Thymus (tissue), 11 donors: ENCODE measurements at regions not wholly inside any gene's neighbourhood (a gene's known extent, or its start where the extent isn't known, plus 50 kb on each side); places are given as distances from the start of the nearest gene placed in this dataset.
"Not testable (repeated sequence)": the region's sequence is repeated elsewhere in the genome, so short reads cannot be mapped to it uniquely, and the experiment has no call there.

Experiments used
- DNase-seq, 9 donors: peaks; one replicate each; pipeline ENCODE4 v3.0.0-alpha.2; 2013; ENCODE audit warnings: low spot score in 9 of 9, low read depth in 6 of 9, missing footprints in 1 of 9
- H3K27ac ChIP-seq, 2 donors: one replicate each; pipeline ENCODE4 v1.5.1; 2013; ENCODE audit warnings: control low read depth in 1 of 2, low read depth in 1 of 2, low read length in 1 of 2, mild to moderate bottlenecking in 1 of 2, moderate library complexity in 1 of 2
- H3K27me3 ChIP-seq, 2 donors: one replicate each; pipeline ENCODE4 v1.5.1; 2013; ENCODE audit warnings: low read length in 1 of 2; ENCODE audit not compliant: control insufficient read depth in 2 of 2, insufficient read depth in 1 of 2
- H3K36me3 ChIP-seq, 2 donors: one replicate each; pipeline ENCODE4 v1.5.1; 2013; ENCODE audit warnings: low read length in 1 of 2, mild to moderate bottlenecking in 1 of 2, moderate library complexity in 1 of 2; ENCODE audit not compliant: control insufficient read depth in 2 of 2, insufficient read depth in 2 of 2
- H3K4me1 ChIP-seq, 2 donors: one replicate each; pipeline ENCODE4 v1.5.1; 2013; ENCODE audit warnings: low read length in 2 of 2; ENCODE audit not compliant: control insufficient read depth in 2 of 2, insufficient read depth in 2 of 2
- H3K4me3 ChIP-seq, 2 donors: one replicate each; pipeline ENCODE4 v1.5.1; 2013; ENCODE audit warnings: low read length in 2 of 2, control low read depth in 1 of 2, mild to moderate bottlenecking in 1 of 2
- H3K9me3 ChIP-seq, 2 donors: one replicate each; pipeline ENCODE4 v1.5.1; 2013; ENCODE audit warnings: low read length in 1 of 2, mild to moderate bottlenecking in 1 of 2; ENCODE audit not compliant: control insufficient read depth in 2 of 2, insufficient read depth in 1 of 2
- WGBS: extraction: QIAGEN DNeasy Blood & Tissue Kit; methylation state at CpG from one replicate; pipeline ENCODE4 v1.1.7; 2013; 5-methylcytosine and 5-hydroxymethylcytosine counted together
- donor health status: healthy.

DNA sequence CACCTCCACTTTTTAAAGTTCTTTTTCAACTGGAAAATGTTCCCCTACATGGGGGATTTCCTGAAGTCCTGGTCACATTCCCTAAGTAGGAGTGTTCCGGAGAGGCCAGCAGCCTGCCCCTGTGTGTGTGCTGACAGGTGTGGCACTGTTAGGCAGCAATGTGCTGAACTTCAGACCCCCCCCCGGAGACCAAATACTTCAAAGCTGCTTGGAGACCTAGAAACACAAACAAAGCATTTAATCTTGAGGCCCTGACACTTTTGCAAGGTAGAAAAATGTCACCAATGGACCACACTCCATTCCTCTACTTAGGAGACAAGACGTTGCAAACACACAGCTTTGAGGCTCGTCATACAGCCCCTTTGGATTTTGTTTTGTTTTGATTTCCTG lies 259.6 kb upstream of the CTNNB1 start:
- Histone ChIP-seq H3K27ac (peak overlapping the region in 1 of 2 donors; percentile 38), H3K4me1 (no peaks in the 10 kb centered on the region), H3K4me3 (no peak overlapping the region), H3K9me3 (no peaks in the 10 kb centered on the region), H3K27me3 (no peaks in the 10 kb centered on the region), H3K36me3 (no peaks in the 10 kb centered on the region)
- 74% methylated on average over 4 of the region's 4 CpGs for WGBS
- no peak for DNase-seq

- no peak overlapping the region for H3K4me3 ChIP-seq
- H3K36me3 ChIP-seq = no peaks in the 10 kb centered on the region
- no peak overlapping the region for H3K27ac ChIP-seq
- no peak for DNase-seq
- no peaks in the 10 kb centered on the region for H3K4me1 ChIP-seq
- WGBS = 98% methylated on average over 2 of the region's 2 CpGs
- H3K9me3 ChIP-seq = no peaks in the 10 kb centered on the region
- no peaks in the 10 kb centered on the region for H3K27me3 ChIP-seq
Measured at GRCh38 chr3:40940651-40941050, 258.7 kb upstream of the CTNNB1 start.

DNA sequence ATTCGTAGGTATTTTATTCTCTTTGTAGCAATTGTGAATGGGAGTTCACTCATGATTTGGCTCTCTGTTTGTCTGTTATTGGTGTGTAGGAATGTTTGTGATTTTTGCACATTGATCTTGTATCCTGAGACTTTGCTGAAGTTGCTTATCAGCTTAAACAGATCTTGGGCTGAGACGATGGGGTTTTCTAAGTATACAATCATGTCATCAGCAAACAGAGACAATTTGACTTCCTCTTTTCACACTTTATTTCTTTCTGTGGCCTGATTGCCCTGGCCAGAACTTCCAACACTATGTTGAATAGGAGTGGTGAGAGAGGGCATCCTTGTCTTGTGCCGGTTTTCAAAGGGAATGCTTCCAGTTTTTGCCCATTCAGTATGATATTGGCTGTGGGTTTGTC lies 252.3 kb upstream of the CTNNB1 start:
- H3K4me1 ChIP-seq, H3K4me3 ChIP-seq, DNase-seq, H3K27me3 ChIP-seq, H3K27ac ChIP-seq, H3K9me3 ChIP-seq, H3K36me3 ChIP-seq: not testable (repeated sequence)
- WGBS = 55% methylated on average over 3 of the region's 3 CpGs

GRCh38 chr3:40949347-40949746 lies 250.0 kb upstream of the CTNNB1 start:
- not testable (repeated sequence) for H3K4me3 ChIP-seq, H3K27me3 ChIP-seq, H3K36me3 ChIP-seq, DNase-seq, H3K4me1 ChIP-seq, H3K27ac ChIP-seq, H3K9me3 ChIP-seq
- whole genome bisulfite sequencing = 93% methylated on average over 3 of the region's 3 CpGs

DNA sequence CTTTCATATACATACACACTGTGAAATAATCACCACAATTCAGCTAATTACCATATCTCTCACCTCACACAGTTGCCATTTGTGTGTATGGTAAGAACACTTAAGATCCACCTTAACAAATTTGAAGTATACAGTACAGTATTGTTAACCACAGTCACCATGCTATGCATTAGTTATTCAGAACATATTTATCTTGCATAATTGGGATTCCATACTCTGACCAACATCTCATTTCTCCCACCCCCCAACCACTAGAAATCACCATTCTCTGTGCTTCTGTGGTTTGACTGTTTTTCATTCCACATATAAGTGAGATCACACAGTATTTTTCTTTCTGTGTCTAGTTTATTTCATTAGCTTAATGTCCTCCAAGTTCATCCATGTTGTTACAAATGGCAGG lies 247.7 kb upstream of the CTNNB1 start:
- no peaks in the 10 kb centered on the region for H3K4me1 ChIP-seq
- peaks cover 0 to 4% of the 10 kb centered on the region in 2 donors for H3K9me3 ChIP-seq
- H3K27me3 ChIP-seq = no peaks in the 10 kb centered on the region
- H3K36me3 ChIP-seq = no peaks in the 10 kb centered on the region
- no peak overlapping the region for H3K27ac ChIP-seq
- DNase-seq = no peak
- H3K4me3 ChIP-seq = no peak overlapping the region

- no peak for DNase-seq
- H3K4me3 ChIP-seq = no peak overlapping the region
- WGBS = 90% methylated on average over 5 of the region's 5 CpGs
Measured at GRCh38 chr3:40961104-40961857, 238.0 kb upstream of the CTNNB1 start.

GRCh38 chr3:40962721-40963120 lies 236.6 kb upstream of the CTNNB1 start:
- Histone ChIP-seq H3K36me3 (no peaks in the 10 kb centered on the region), H3K4me3 (no peak overlapping the region)
- WGBS = 94% methylated on average over 2 of the region's 2 CpGs

More at GRCh38 chr3:40961104-40961857, 238.0 kb upstream of the CTNNB1 start:
- H3K4me1 ChIP-seq = no peaks in the 10 kb centered on the region
- no peak overlapping the region for H3K27ac ChIP-seq
- H3K36me3 ChIP-seq = no peaks in the 10 kb centered on the region
- H3K9me3 ChIP-seq = peaks cover 0 to 7% of the 10 kb centered on the region in 2 donors
- no peaks in the 10 kb centered on the region for H3K27me3 ChIP-seq

GRCh38 chr3:40968666-40969065 lies 230.6 kb upstream of the CTNNB1 start:
- no peaks in the 10 kb centered on the region for H3K9me3 ChIP-seq
- H3K4me1 ChIP-seq = peaks cover 0 to 6% of the 10 kb centered on the region in 2 donors
- no peak overlapping the region for H3K4me3 ChIP-seq
- H3K27ac ChIP-seq = no peak overlapping the region
- DNase-seq = no peak
- no peaks in the 10 kb centered on the region for H3K36me3 ChIP-seq
- no peaks in the 10 kb centered on the region for H3K27me3 ChIP-seq
- WGBS = 23% methylated on average over 1 of the region's 1 CpG

More at GRCh38 chr3:40962721-40963120, 236.6 kb upstream of the CTNNB1 start:
- H3K4me1 ChIP-seq = no peaks in the 10 kb centered on the region
- no peaks in the 10 kb centered on the region for H3K27me3 ChIP-seq
- DNase-seq = no peak
- no peak overlapping the region for H3K27ac ChIP-seq
- H3K9me3 ChIP-seq = peaks cover 0 to 7% of the 10 kb centered on the region in 2 donors

- H3K4me3 ChIP-seq = no peak overlapping the region
- no peaks in the 10 kb centered on the region for H3K27me3 ChIP-seq
- no peaks in the 10 kb centered on the region for H3K36me3 ChIP-seq
- no peak overlapping the region for H3K27ac ChIP-seq
- no peak for DNase-seq
- H3K9me3 ChIP-seq = no peaks in the 10 kb centered on the region
- peaks cover 0 to 6% of the 10 kb centered on the region in 2 donors for H3K4me1 ChIP-seq
- WGBS = 93% methylated on average over 3 of the region's 3 CpGs
Measured at GRCh38 chr3:40969341-40969740, 230.0 kb upstream of the CTNNB1 start.
